CD4-positive, alpha-beta T cell (primary cell): ENCODE measurements at regions not wholly inside any gene's neighbourhood (a gene's known extent, or its start where the extent isn't known, plus 50 kb on each side); places are given as distances from the start of the nearest gene placed in this dataset.

Experiments
- ATAC-seq: fragments of 200-7000 bp; cut with Tn5 transposase; one replicate; pipeline ENCODE4 v1.10.0; 2022; ENCODE audit warnings: mild to moderate bottlenecking; ENCODE audit not compliant: poor library complexity
- CTCF ChIA-PET: fragments of 350-600 bp; sonication (Branson Sonifier 250); formaldehyde crosslinking; loops from one replicate; lab custom pipeline; 2021; ENCODE audit warnings: antibody characterized with exemption, inconsistent platforms; lab: Charles Lee
- POLR2A ChIA-PET: fragments of 350-600 bp; sonication (Branson Sonifier 250); formaldehyde crosslinking; loops from one replicate; lab custom pipeline; 2021; ENCODE audit warnings: antibody characterized with exemption, inconsistent platforms; lab: Charles Lee
- DNase-seq, 14 experiments: peaks; one replicate each; pipeline ENCODE4 v3.0.0-alpha.2; 2013 to 2020; ENCODE audit warnings: mixed read lengths in 2 of 14
- H3K27ac ChIP-seq, 2 donors: one replicate each; pipeline versions ENCODE4 v1.5.1 to v1.7.0; 2013; ENCODE audit warnings: low read length in 2 of 2, low read depth in 1 of 2, mild to moderate bottlenecking in 1 of 2
- H3K27me3 ChIP-seq, 2 experiments: 1 replicate in 1 of 2; 2 replicates in 1 of 2; pipeline versions ENCODE4 v1.6.1 to v1.7.0; 2013; ENCODE audit warnings: low read length in 2 of 2, control low read depth in 1 of 2, mild to moderate bottlenecking in 1 of 2, moderate library complexity in 1 of 2; ENCODE audit not compliant: insufficient read depth in 2 of 2, control insufficient read depth in 1 of 2
- H3K36me3 ChIP-seq: one replicate; pipeline ENCODE4 v1.6.1; 2013; ENCODE audit warnings: low read length, control low read depth; ENCODE audit not compliant: insufficient read depth
- H3K4me1 ChIP-seq: one replicate; pipeline ENCODE4 v1.6.1; 2013; ENCODE audit warnings: low read length, control low read depth; ENCODE audit not compliant: insufficient read depth
- H3K4me3 ChIP-seq: one replicate; pipeline ENCODE4 v1.5.1; 2013; ENCODE audit warnings: mild to moderate bottlenecking, low read length, moderate library complexity
- H3K9me3 ChIP-seq, 2 experiments: 1 replicate in 1 of 2; 2 replicates in 1 of 2; pipeline versions ENCODE4 v1.6.1 to v1.7.0; 2013; ENCODE audit warnings: low read length in 2 of 2, mild to moderate bottlenecking in 2 of 2, control low read depth in 1 of 2, moderate library complexity in 1 of 2; ENCODE audit not compliant: control insufficient read depth in 1 of 2, insufficient read depth in 1 of 2
- H3K27ac Mint-ChIP-seq: one replicate; pipeline ENCODE4 v1.8.0; 2020; ENCODE audit warnings: mixed read lengths
- H3K27me3 Mint-ChIP-seq: one replicate; pipeline ENCODE4 v1.8.0; 2021; ENCODE audit warnings: mixed read lengths
- H3K36me3 Mint-ChIP-seq: one replicate; pipeline ENCODE4 v1.8.0; 2021; ENCODE audit warnings: low read depth, mixed read lengths
- H3K4me1 Mint-ChIP-seq: one replicate; pipeline ENCODE4 v1.8.0; 2021; ENCODE audit warnings: low read depth, mixed read lengths
- H3K4me3 Mint-ChIP-seq: one replicate; pipeline ENCODE4 v1.8.0; 2020; ENCODE audit warnings: mild to moderate bottlenecking, mixed read lengths
- H3K9me3 Mint-ChIP-seq: one replicate; pipeline ENCODE4 v1.8.0; 2020; ENCODE audit warnings: mixed read lengths
- CTCF ChIP-seq: fragments of 200-600 bp; IDR thresholded peaks from one replicate; pipeline ENCODE4 v1.8.0; 2022; ENCODE audit warnings: antibody characterized with exemption, mild to moderate bottlenecking
- intact Hi-C, 2 experiments: fragments of 100-400 bp; cut with DNase I in 1 of 2; cut with micrococcal nuclease in 1 of 2; formaldehyde crosslinking; loops; one replicate each; pipeline versions ENCODE4 v1.15.1 to v1.9.0; 2023 to 2025; cut with DNase I, micrococcal nuclease

GRCh38 chr2:199583676-199584075 lies 125.9 kb upstream of the SATB2 start:
- no peak for TF ChIP-seq CTCF
- ChIA-PET CTCF (no interaction called here), POLR2A (no interaction called here)
- Histone ChIP-seq H3K27ac (no peak overlapping the region), H3K27me3 (no peaks in the 10 kb centered on the region), H3K4me1 (no peaks in the 10 kb centered on the region), H3K4me3 (no peak overlapping the region), H3K36me3 (no peaks in the 10 kb centered on the region), H3K9me3 (no peaks in the 10 kb centered on the region)
- DNase-seq, result no peak
- Mint-ChIP-seq H3K4me1 (no peaks in the 10 kb centered on the region), H3K9me3 (no peaks in the 10 kb centered on the region), H3K4me3 (no peak overlapping the region), H3K36me3 (no peaks in the 10 kb centered on the region), H3K27ac (no peak overlapping the region), H3K27me3 (peaks cover 20% of the 10 kb centered on the region)
- intact Hi-C loops, result no loop called here
- no peak for ATAC-seq

- no peaks in the 10 kb centered on the region for H3K36me3 Mint-ChIP-seq
- no peak overlapping the region for H3K27ac ChIP-seq
- H3K36me3 ChIP-seq, result no peaks in the 10 kb centered on the region
- H3K4me3 ChIP-seq, result no peak overlapping the region
- intact Hi-C loops, result no loop called here
- no peak overlapping the region for H3K4me3 Mint-ChIP-seq
- H3K27me3 ChIP-seq, result no peaks in the 10 kb centered on the region
- CTCF ChIA-PET, result no interaction called here
- H3K9me3 Mint-ChIP-seq, result no peaks in the 10 kb centered on the region
- POLR2A ChIA-PET, result no interaction called here
- DNase-seq, result no peak
- H3K4me1 Mint-ChIP-seq, result no peaks in the 10 kb centered on the region
- ATAC-seq, result no peak
- TF ChIP-seq CTCF, result no peak
- no peaks in the 10 kb centered on the region for H3K4me1 ChIP-seq
- peaks cover 16% of the 10 kb centered on the region for H3K27me3 Mint-ChIP-seq
- H3K9me3 ChIP-seq, result no peaks in the 10 kb centered on the region
- H3K27ac Mint-ChIP-seq, result no peak overlapping the region
Measured at GRCh38 chr2:199581935-199582360, 124.2 kb upstream of the SATB2 start.

GRCh38 chr2:199581408-199581807 lies 123.7 kb upstream of the SATB2 start:
- TF ChIP-seq CTCF, result no peak
- ChIA-PET CTCF (no interaction called here), POLR2A (no interaction called here)
- Histone ChIP-seq H3K4me3 (no peak overlapping the region), H3K9me3 (no peaks in the 10 kb centered on the region), H3K27me3 (no peaks in the 10 kb centered on the region), H3K4me1 (no peaks in the 10 kb centered on the region), H3K36me3 (no peaks in the 10 kb centered on the region), H3K27ac (no peak overlapping the region)
- Mint-ChIP-seq H3K36me3 (no peaks in the 10 kb centered on the region), H3K27me3 (peaks cover 18% of the 10 kb centered on the region), H3K9me3 (no peaks in the 10 kb centered on the region), H3K4me3 (no peak overlapping the region), H3K27ac (no peak overlapping the region), H3K4me1 (no peaks in the 10 kb centered on the region)
- ATAC-seq, result no peak
- no peak for DNase-seq
- intact Hi-C loops, result no loop called here
